H1 (cell line): ENCODE measurements at regions not wholly inside any gene's neighbourhood (a gene's known extent, or its start where the extent isn't known, plus 50 kb on each side); places are given as distances from the start of the nearest gene placed in this dataset.

Experiments used
- CTCF ChIA-PET: fragments of 300-600 bp; sonication (Branson Sonifier 250); formaldehyde crosslinking; loops from one replicate; lab custom pipeline; 2021; ENCODE audit not compliant: partially characterized antibody; lab: Charles Lee
- POLR2A ChIA-PET: fragments of 300-600 bp; sonication (Branson Sonifier 250); formaldehyde crosslinking; loops from one replicate; lab custom pipeline; 2021; ENCODE audit warnings: inconsistent platforms; ENCODE audit not compliant: partially characterized antibody; lab: Charles Lee
- DNase-seq, 2 experiments: peaks; one replicate each; pipeline versions ENCODE4 v3.0.0 to v3.0.0-alpha.2; 2010 to 2022; ENCODE audit warnings: low spot score in 2 of 2, low read depth in 1 of 2, mixed read lengths in 1 of 2
- FAIRE-seq: peaks from 2 replicates; lab custom pipeline; 2011; peaks lifted over from hg19 to GRCh38; lab: Jason Lieb, UNC
- H2AFZ ChIP-seq: 2 replicates; pipeline ENCODE4 v1.8.1; 2012; ENCODE audit warnings: low read length, inconsistent platforms
- H2AK5ac ChIP-seq: 2 replicates; pipeline ENCODE4 v1.6.1; 2013; ENCODE audit warnings: low read depth, low read length
- H2BK120ac ChIP-seq: replicated peaks from 2 replicates; pipeline ENCODE3; 2013; ENCODE audit warnings: low read depth, low read length, inconsistent platforms
- H2BK12ac ChIP-seq: 2 replicates; pipeline ENCODE4 v1.6.1; 2013; ENCODE audit warnings: low read depth, low read length
- H2BK15ac ChIP-seq: 2 replicates; pipeline ENCODE4 v1.6.1; 2013; ENCODE audit warnings: low read length
- H2BK20ac ChIP-seq: 2 replicates; pipeline ENCODE4 v1.6.1; 2013; ENCODE audit warnings: low read length
- H2BK5ac ChIP-seq: 2 replicates; pipeline ENCODE4 v1.6.1; 2013; ENCODE audit warnings: low read depth, low read length
- H3K14ac ChIP-seq: 2 replicates; pipeline ENCODE4 v1.6.1; 2013; ENCODE audit warnings: inconsistent platforms; ENCODE audit not compliant: insufficient read length
- H3K18ac ChIP-seq: 2 replicates; pipeline ENCODE4 v1.6.1; 2013; ENCODE audit warnings: low read length; ENCODE audit errors: extremely low read depth
- H3K23ac ChIP-seq: 2 replicates; pipeline ENCODE4 v1.6.1; 2013; ENCODE audit warnings: inconsistent platforms; ENCODE audit not compliant: insufficient read length
- H3K23me2 ChIP-seq: 2 replicates; pipeline ENCODE4 v1.6.1; 2013; ENCODE audit warnings: low read depth, low read length
- H3K27ac ChIP-seq: 2 replicates; pipeline ENCODE4 v1.6.1; 2011; ENCODE audit warnings: low read depth, low read length, inconsistent platforms
- H3K27me3 ChIP-seq, 4 experiments: replicated peaks in 1 of 4; 1 replicate in 1 of 4; 2 replicates in 3 of 4; pipeline versions ENCODE4 v1.6.1 to v1.8.1; 2011 to 2013; ENCODE audit warnings: low read length in 3 of 4, mild to moderate bottlenecking in 3 of 4, inconsistent platforms in 2 of 4, mixed read lengths in 2 of 4, moderate library complexity in 1 of 4; ENCODE audit not compliant: control insufficient read depth in 3 of 4, insufficient read depth in 3 of 4; ENCODE audit errors: extremely low read depth in 1 of 4
- H3K36me3 ChIP-seq, 4 experiments: 2 replicates each; pipeline versions ENCODE4 v1.6.1 to v1.8.1; 2011 to 2013; ENCODE audit warnings: mild to moderate bottlenecking in 4 of 4, low read length in 3 of 4, moderate library complexity in 2 of 4, control low read depth in 1 of 4, inconsistent platforms in 1 of 4; ENCODE audit not compliant: insufficient read depth in 4 of 4, control insufficient read depth in 2 of 4
- H3K4ac ChIP-seq: replicated peaks from 2 replicates; pipeline ENCODE3; 2013; ENCODE audit warnings: low read length, low read depth, mixed read lengths, inconsistent platforms; ENCODE audit not compliant: insufficient read length
- H3K4me1 ChIP-seq, 4 experiments: replicated peaks in 1 of 4; 1 replicate in 1 of 4; 2 replicates in 3 of 4; pipeline versions ENCODE4 v1.6.1 to v1.8.1; 2011 to 2013; ENCODE audit warnings: low read length in 3 of 4, inconsistent platforms in 2 of 4, mixed read lengths in 1 of 4; ENCODE audit not compliant: insufficient read depth in 4 of 4, control insufficient read depth in 3 of 4
- H3K4me2 ChIP-seq, 2 experiments: 2 replicates each; pipeline versions ENCODE4 v1.6.1 to v1.8.1; 2011 to 2013; ENCODE audit warnings: low read depth in 2 of 2, low read length in 2 of 2, control low read depth in 1 of 2, inconsistent platforms in 1 of 2, mild to moderate bottlenecking in 1 of 2; ENCODE audit not compliant: insufficient read depth in 1 of 2
- H3K4me3 ChIP-seq, 4 experiments: fragments of 200-600, 300-600 bp in 1 of 4; sonication (generic), shearing (Covaris generic), sonication (Bioruptor Twin) in 1 of 4; 2 replicates each; pipeline versions ENCODE4 v1.5.1 to v1.8.1; 2011 to 2016; ENCODE audit warnings: low read length in 4 of 4, low read depth in 3 of 4, control low read depth in 2 of 4, inconsistent platforms in 2 of 4, mild to moderate bottlenecking in 2 of 4, mixed read lengths in 1 of 4, moderate library complexity in 1 of 4; ENCODE audit not compliant: insufficient read depth in 2 of 4; ENCODE audit errors: extremely low read depth in 1 of 4
- H3K56ac ChIP-seq: replicated peaks from 2 replicates; pipeline ENCODE3; 2013; ENCODE audit warnings: low read depth, mild to moderate bottlenecking, mixed read lengths, low read length, inconsistent platforms; ENCODE audit not compliant: insufficient read length
- H3K79me1 ChIP-seq: 2 replicates; pipeline ENCODE4 v1.6.1; 2013; ENCODE audit warnings: low read depth, low read length, control low read depth
- H3K79me2 ChIP-seq, 2 experiments: 2 replicates each; pipeline versions ENCODE4 v1.6.1 to v1.8.1; 2012 to 2013; ENCODE audit warnings: low read length in 2 of 2, mild to moderate bottlenecking in 2 of 2, inconsistent platforms in 1 of 2; ENCODE audit not compliant: insufficient read depth in 2 of 2, control insufficient read depth in 1 of 2
- H3K9ac ChIP-seq, 4 experiments: replicated peaks in 1 of 4; 1 replicate in 1 of 4; 2 replicates in 3 of 4; pipeline versions ENCODE4 v1.6.1 to v1.8.1; 2011 to 2013; ENCODE audit warnings: low read depth in 3 of 4, low read length in 3 of 4, control low read depth in 2 of 4, mild to moderate bottlenecking in 2 of 4, moderate library complexity in 2 of 4, inconsistent platforms in 1 of 4; ENCODE audit errors: extremely low read depth in 1 of 4
- H3K9me3 ChIP-seq, 2 experiments: 2 replicates each; pipeline versions ENCODE4 v1.6.1 to v1.8.1; 2012 to 2013; ENCODE audit warnings: mild to moderate bottlenecking in 2 of 2, moderate library complexity in 2 of 2, control low read depth in 1 of 2, inconsistent platforms in 1 of 2, low read depth in 1 of 2, low read length in 1 of 2, mixed read lengths in 1 of 2; ENCODE audit not compliant: insufficient read depth in 2 of 2
- H4K20me1 ChIP-seq, 2 experiments: replicated peaks in 1 of 2; 2 replicates each; pipeline versions ENCODE3 to v1.8.1; 2011 to 2013; ENCODE audit warnings: inconsistent platforms in 2 of 2, low read length in 2 of 2, mild to moderate bottlenecking in 1 of 2; ENCODE audit not compliant: insufficient read depth in 2 of 2, control insufficient read depth in 1 of 2
- H4K5ac ChIP-seq: 2 replicates; pipeline ENCODE4 v1.6.1; 2013; ENCODE audit warnings: low read length, low read depth, mixed read lengths, inconsistent platforms; ENCODE audit not compliant: insufficient read length
- H4K8ac ChIP-seq: 2 replicates; pipeline ENCODE4 v1.8.0; 2013; ENCODE audit warnings: mild to moderate bottlenecking, moderate library complexity, low read length, inconsistent platforms; ENCODE audit not compliant: insufficient read depth; ENCODE audit errors: extremely low read depth
- H4K91ac ChIP-seq: replicated peaks from 2 replicates; pipeline ENCODE3; 2013; ENCODE audit warnings: low read length, mixed read lengths, inconsistent platforms; ENCODE audit not compliant: insufficient read length
- CBX5 ChIP-seq: fragments of 300-800, 300-1000 bp; sonication (generic); IDR thresholded peaks from 2 replicates; pipeline ENCODE4 v1.7.1; 2016; ENCODE audit warnings: antibody characterized with exemption, low read length, low read depth
- CBX8 ChIP-seq: fragments of 300-800, 300-1000 bp; sonication (generic); IDR thresholded peaks from 2 replicates; pipeline ENCODE4 v1.7.1; 2016; ENCODE audit warnings: low read depth, low read length, borderline replicate concordance
- KDM4A ChIP-seq: IDR thresholded peaks from one replicate; pipeline ENCODE4 v1.7.1; 2012; ENCODE audit warnings: low read depth, mild to moderate bottlenecking, moderate library complexity, low read length, inconsistent platforms; ENCODE audit not compliant: severe bottlenecking
- POLR2A ChIP-seq, 2 experiments: IDR thresholded peaks; 1 replicate in 1 of 2; 2 replicates in 1 of 2; pipeline ENCODE4 v1.6.1; 2011; ENCODE audit warnings: low read depth in 2 of 2, low read length in 2 of 2, mild to moderate bottlenecking in 2 of 2; ENCODE audit errors: control extremely low read depth in 1 of 2
- RAD21 ChIP-seq, 2 experiments: IDR thresholded peaks in 1 of 2; conservative IDR thresholded peaks in 1 of 2; 2 replicates each; pipeline ENCODE4 v1.6.1; 2011; ENCODE audit warnings: low read depth in 2 of 2, low read length in 2 of 2, improper control_type of control experiment in 1 of 2, inconsistent platforms in 1 of 2, mild to moderate bottlenecking in 1 of 2, moderate library complexity in 1 of 2
- YY1 ChIP-seq: IDR thresholded peaks from 2 replicates; pipeline ENCODE4 v1.6.1; 2011; ENCODE audit warnings: low read depth, mild to moderate bottlenecking, low read length
- WGBS, 2 experiments: shearing (Covaris generic) in 1 of 2; methylation state at CpG; one replicate each; pipeline versions ENCODE4 v1.1.6 to v1.1.7; 2013 to 2015; ENCODE audit warnings: low lambda C conversion rate in 2 of 2, mixed read lengths in 2 of 2, inconsistent platforms in 1 of 2, low coverage in 1 of 2, missing lambda C conversion rate in 1 of 2; ENCODE audit not compliant: insufficient replicate concordance in 2 of 2, insufficient coverage in 1 of 2, insufficient read length in 1 of 2; ENCODE audit errors: extremely low coverage in 1 of 2, missing lambda C conversion rate in 1 of 2; 5-methylcytosine and 5-hydroxymethylcytosine counted together

DNA sequence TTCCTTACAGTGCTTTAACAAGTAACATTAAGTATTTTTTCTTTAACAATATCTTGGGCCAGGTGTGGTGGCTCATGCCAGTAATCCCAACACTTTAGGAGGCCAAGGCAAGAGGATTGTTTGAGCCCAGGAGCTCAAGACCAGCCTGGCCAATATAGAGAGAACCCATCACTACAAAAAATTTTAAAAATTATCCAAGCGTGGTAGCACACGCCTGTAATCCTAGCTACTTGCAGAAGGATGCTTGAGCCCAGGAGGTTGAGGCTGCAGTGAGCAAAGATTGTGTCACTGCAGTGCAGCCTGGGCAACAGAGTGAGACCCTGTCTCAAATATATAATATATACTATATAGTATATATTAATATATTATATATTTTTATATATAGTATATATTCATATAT is 162.2 kb downstream of the ZNF674 start:
- Histone ChIP-seq H4K20me1 (no peaks in the 10 kb centered on the region), H3K4ac (no peak overlapping the region), H2BK15ac (no peak overlapping the region), H3K4me1 (no peaks in the 10 kb centered on the region), H2BK12ac (no peak overlapping the region), H2BK120ac (no peak overlapping the region), H3K4me2 (no peak overlapping the region), H2AK5ac (no peak overlapping the region), H3K9me3 (no peaks in the 10 kb centered on the region), H2BK5ac (no peak overlapping the region), H3K27me3 (no peaks in the 10 kb centered on the region), H3K18ac (no peak overlapping the region), H4K91ac (no peak overlapping the region), H2BK20ac (no peak overlapping the region), H3K14ac (no peak overlapping the region), H4K8ac (no peak overlapping the region), H3K79me2 (no peaks in the 10 kb centered on the region), H2AFZ (no peak overlapping the region), H3K56ac (no peak overlapping the region), H3K4me3 (no peak overlapping the region), H3K23ac (no peak overlapping the region), H4K5ac (no peak overlapping the region), H3K9ac (no peak overlapping the region), H3K23me2 (no peaks in the 10 kb centered on the region), H3K36me3 (no peaks in the 10 kb centered on the region), H3K27ac (no peak overlapping the region), H3K79me1 (no peaks in the 10 kb centered on the region)
- 100% methylated on average over 2 of the region's 2 CpGs; no CpG with 5 or more reads in 1 of the 2 experiments for WGBS, 2 experiments
- DNase-seq (no peak), FAIRE-seq (no peak)
- ChIA-PET CTCF (interaction anchor here (0.8 to 1.3 kb wide), 2 partner anchors 15 to 26 kb away, joined by 3 to 5 read pairs; no protein-coding TSS in a partner anchor), POLR2A (no interaction called here)
- TF ChIP-seq YY1 (no peak), RAD21 (IDR thresholded peaks at IDR 0.05 in 1 of 2, conservative IDR thresholded peaks at IDR 0.05 in 1 of 2; ENCODE audit: low read depth in 2 of 2, low read length in 2 of 2) (no peak), CBX5 (no peak), POLR2A (IDR thresholded peaks at IDR 0.05; ENCODE audit: control extremely low read depth in 1 of 2, low read depth in 2 of 2, low read length in 2 of 2) (no peak), KDM4A (no peak), CBX8 (no peak)
